ENCODE measurements at regions not wholly inside any gene's neighbourhood (a gene's known extent, or its start where the extent isn't known, plus 50 kb on each side); places are given as distances from the start of the nearest gene placed in this dataset.

DNA sequence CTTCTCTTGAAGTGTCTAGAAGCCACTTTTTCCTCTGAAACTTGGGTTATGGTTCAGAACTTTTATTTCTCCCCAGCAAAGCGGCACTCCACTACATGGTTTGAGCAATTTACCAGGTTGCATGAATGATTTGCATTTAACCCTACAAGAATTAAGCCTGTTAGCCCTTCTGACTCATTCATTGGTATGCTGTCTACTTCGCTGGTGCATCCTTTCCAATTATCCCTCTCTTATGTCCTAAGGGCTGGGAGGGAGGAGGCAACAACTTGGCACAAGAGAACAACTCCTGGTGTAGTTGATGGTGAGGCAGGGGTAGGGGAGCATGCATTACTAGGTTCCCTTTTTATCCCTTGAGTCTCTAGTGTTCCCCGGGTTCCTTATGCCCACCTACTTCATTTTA lies 293.4 kb upstream of the MEX3C start:
- POLR2A ChIA-PET, result interaction anchor here (0.6 kb wide), 1 partner anchor 699 kb away, joined by 3 read pairs; no protein-coding TSS in a partner anchor
- ATAC-seq, result no peak
- Mint-ChIP-seq H3K36me3 (no peaks in the 10 kb centered on the region), H3K27ac (no peak overlapping the region), H3K27me3 (ENCODE audit: low read depth) (no peaks in the 10 kb centered on the region), H3K4me1 (peaks cover 8% of the 10 kb centered on the region), H3K4me3 (no peak overlapping the region), H3K9me3 (peaks cover 6% of the 10 kb centered on the region; the same call in 1 of the 2 replicates)
- no peak for TF ChIP-seq TEAD4 (CRISPR knock-in tag; IDR thresholded peaks at IDR 0.05)
- TF ChIP-seq, protein P1, sequence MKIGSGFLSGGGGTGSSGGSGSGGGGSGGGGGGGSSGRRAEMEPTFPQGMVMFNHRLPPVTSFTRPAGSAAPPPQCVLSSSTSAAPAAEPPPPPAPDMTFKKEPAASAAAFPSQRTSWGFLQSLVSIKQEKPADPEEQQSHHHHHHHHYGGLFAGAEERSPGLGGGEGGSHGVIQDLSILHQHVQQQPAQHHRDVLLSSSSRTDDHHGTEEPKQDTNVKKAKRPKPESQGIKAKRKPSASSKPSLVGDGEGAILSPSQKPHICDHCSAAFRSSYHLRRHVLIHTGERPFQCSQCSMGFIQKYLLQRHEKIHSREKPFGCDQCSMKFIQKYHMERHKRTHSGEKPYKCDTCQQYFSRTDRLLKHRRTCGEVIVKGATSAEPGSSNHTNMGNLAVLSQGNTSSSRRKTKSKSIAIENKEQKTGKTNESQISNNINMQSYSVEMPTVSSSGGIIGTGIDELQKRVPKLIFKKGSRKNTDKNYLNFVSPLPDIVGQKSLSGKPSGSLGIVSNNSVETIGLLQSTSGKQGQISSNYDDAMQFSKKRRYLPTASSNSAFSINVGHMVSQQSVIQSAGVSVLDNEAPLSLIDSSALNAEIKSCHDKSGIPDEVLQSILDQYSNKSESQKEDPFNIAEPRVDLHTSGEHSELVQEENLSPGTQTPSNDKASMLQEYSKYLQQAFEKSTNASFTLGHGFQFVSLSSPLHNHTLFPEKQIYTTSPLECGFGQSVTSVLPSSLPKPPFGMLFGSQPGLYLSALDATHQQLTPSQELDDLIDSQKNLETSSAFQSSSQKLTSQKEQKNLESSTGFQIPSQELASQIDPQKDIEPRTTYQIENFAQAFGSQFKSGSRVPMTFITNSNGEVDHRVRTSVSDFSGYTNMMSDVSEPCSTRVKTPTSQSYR (CRISPR knock-in tag; IDR thresholded peaks at IDR 0.05), result no peak
- no peak for TF ChIP-seq ZNF532 (CRISPR knock-in tag; IDR thresholded peaks at IDR 0.05; ENCODE audit: borderline replicate concordance)
- no peak for TF ChIP-seq SP1 (CRISPR knock-in tag; conservative IDR thresholded peaks at IDR 0.05)
- CTCF ChIA-PET, result no interaction called here
- DNase-seq (ENCODE audit: low spot score), result no peak

DNA sequence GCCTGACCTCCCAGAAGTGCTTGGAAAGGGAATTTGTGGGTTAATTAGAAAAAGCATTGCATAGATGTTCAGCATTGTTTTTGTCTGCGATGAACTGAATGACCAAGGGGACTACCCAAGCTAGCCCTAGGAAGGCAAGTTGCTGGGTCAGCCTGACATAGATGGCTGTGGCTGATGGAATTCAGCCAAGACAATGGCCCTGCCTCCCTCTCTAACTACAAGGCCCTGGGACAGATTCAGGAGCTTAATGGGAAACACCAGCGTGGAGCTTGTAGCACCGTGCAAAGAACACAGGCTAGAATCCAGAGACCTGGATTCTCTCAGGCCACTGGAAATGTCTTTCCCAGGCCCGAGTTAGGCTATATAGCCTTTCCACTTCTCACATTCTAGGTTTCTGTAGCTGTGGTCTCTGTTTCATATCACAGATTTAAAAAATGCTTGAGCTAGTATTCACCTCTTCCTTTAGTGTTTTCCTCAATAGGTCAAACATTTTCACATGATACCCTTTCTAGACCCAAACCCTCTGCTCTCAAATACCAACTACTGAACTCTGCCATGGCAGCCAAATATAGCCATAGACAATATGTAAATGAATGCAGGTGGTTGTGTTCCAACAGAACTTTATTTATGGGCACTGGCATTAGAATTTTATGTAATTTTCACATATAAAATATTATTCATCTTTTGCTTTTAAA lies 294.3 kb upstream of the MEX3C start:
- ATAC-seq, result 0 out of 2 replicates have a peak, but pooled peaks have one; percentile 20
- POLR2A ChIA-PET, result no interaction called here
- Mint-ChIP-seq H3K36me3 (no peaks in the 10 kb centered on the region), H3K4me1 (peaks cover 8% of the 10 kb centered on the region), H3K27me3 (ENCODE audit: low read depth) (no peaks in the 10 kb centered on the region), H3K4me3 (no peak overlapping the region), H3K9me3 (peaks cover 6% of the 10 kb centered on the region; the same call in 1 of the 2 replicates), H3K27ac (no peak overlapping the region)
- DNase-seq (ENCODE audit: low spot score), result no peak
- TF ChIP-seq GABPB1 (CRISPR knock-in tag; IDR thresholded peaks at IDR 0.05) (no peak), TEAD1 (CRISPR knock-in tag; IDR thresholded peaks at IDR 0.05) (no peak), ZNF671 (CRISPR knock-in tag; IDR thresholded peaks at IDR 0.05) (no peak), ZNF512 (CRISPR knock-in tag; IDR thresholded peaks at IDR 0.05; ENCODE audit: borderline replicate concordance) (no peak), SMAD4 (CRISPR knock-in tag; IDR thresholded peaks at IDR 0.05) (no peak), ATF1 (CRISPR knock-in tag; IDR thresholded peaks at IDR 0.05) (no peak), GTF2I (CRISPR knock-in tag; conservative IDR thresholded peaks at IDR 0.05) (no peak)
- TF ChIP-seq, protein P1 (CRISPR knock-in tag; IDR thresholded peaks at IDR 0.05), result no peak
- CTCF ChIA-PET, result no interaction called here
